T follicular helper cell (primary cell): ENCODE measurements at regions not wholly inside any gene's neighbourhood (a gene's known extent, or its start where the extent isn't known, plus 50 kb on each side); places are given as distances from the start of the nearest gene placed in this dataset.

Experiments used
- DNase-seq: peaks from one replicate; pipeline ENCODE4 v3.0.0-alpha.2; 2020; ENCODE audit warnings: low read depth

- DNase-seq, result no peak
Measured at GRCh38 chr21:27426196-27426595, 459.3 kb upstream of the ADAMTS5 start.

- no peak for DNase-seq
Measured at GRCh38 chr21:27425574-27425973, 458.7 kb upstream of the ADAMTS5 start.

DNA sequence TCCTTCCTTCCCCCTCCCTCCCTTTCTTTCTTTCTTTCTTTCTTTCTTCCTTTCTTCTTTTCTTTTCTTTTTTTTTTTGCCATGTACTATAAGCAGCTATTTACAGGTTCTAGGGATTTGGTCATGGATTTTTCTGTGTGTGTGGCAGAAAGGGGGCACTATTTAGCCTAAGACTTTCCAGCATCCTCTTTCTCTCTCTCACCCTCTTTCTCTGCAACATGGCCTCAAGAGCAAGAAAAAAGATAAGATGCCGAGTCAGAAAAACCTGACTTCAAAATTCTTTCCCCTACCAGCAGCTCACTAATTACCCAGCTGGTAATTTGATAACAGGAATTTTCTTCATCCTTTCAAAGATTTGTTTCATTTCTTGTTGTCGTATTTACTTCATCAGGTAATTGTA, 458.3 kb upstream of the ADAMTS5 start:
- no peak for DNase-seq

GRCh38 chr21:27424601-27425000, 457.7 kb upstream of the ADAMTS5 start:
- no peak for DNase-seq

- DNase-seq, result no peak
Measured at GRCh38 chr21:27423906-27424595, 457.2 kb upstream of the ADAMTS5 start.

- DNase-seq, result no peak
Measured at GRCh38 chr21:27423038-27423437, 456.1 kb upstream of the ADAMTS5 start.

GRCh38 chr21:27422435-27422834, 455.5 kb upstream of the ADAMTS5 start:
- DNase-seq, result no peak

DNA sequence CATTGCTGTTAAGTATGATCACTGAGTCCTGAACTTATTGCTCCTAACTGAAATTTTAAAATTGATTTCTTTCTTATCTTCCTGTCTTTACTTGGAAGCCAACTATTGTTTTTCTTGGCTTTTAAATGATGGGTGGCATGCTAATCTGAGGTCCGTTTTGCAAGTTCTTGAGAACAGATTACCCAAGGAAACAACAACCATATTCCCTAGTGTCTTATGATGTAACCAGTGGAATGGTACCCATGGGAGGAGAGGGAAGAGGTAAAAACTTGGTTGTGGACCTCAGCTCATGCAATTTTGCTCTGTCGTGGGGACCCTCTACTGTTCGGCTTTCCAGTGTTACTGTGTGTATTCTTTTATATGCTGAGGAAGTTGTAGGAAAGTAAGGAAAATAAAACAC, 454.8 kb upstream of the ADAMTS5 start:
- no peak for DNase-seq

GRCh38 chr21:27419153-27419552, 452.3 kb upstream of the ADAMTS5 start:
- no peak for DNase-seq

GRCh38 chr21:27418346-27418745, 451.5 kb upstream of the ADAMTS5 start:
- DNase-seq, result no peak

GRCh38 chr21:27412530-27412929, 445.6 kb upstream of the ADAMTS5 start:
- no peak for DNase-seq

GRCh38 chr21:27408826-27409225, 441.9 kb upstream of the ADAMTS5 start:
- DNase-seq, result no peak

- DNase-seq, result no peak
Measured at GRCh38 chr21:27407271-27407670, 440.4 kb upstream of the ADAMTS5 start.

DNA sequence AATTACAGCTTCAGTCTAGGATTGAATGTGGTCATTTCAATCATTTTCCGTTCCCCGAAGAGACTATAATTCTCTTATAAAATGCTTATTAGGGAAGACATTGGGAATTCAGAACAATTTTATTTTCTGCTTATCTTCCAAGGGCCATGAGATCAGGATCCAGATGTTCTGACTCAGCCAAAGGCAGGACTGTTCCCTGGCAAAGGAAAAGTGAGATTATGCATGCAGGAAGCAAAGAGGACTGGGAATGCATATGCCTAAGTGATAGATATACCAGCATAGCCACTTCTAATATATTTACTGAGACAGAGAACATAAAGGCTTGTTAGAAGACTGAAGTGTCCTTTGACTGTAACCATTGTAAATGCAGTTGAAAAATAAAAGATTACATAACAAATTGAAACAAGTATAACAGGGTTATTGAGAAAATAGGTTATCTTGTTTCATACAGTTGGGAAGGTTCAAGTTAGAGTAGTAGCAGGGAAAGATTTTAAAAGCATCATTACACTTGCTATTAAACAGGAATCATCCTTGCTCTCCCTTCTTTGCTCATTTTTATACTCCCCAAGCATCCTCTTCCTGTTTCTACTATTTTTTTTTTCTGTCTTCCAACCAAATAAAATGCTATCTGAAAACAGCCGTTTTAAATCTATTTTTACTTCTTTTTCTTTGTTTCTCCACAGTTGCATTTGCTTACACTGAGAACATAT, 439.6 kb upstream of the ADAMTS5 start:
- DNase-seq, result no peak

DNA sequence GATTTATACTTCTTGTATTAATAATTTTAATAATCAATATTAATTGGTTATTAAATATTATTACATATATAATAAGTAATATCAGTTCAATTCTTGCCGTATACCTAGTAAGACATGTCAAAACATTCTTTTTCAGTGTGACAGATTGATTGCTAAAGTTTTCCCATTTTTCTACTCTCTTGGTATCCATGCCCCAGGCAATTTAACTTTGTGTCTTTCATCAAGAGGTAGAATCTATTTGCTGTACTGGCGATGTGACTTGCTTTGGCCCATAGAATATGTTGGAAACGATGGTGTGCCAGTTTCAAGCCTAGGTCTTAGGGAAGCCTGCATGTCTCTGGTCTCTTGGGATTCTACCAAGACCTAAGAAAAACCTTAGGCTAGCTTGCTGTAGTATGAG, 436.1 kb upstream of the ADAMTS5 start:
- DNase-seq, result no peak

DNA sequence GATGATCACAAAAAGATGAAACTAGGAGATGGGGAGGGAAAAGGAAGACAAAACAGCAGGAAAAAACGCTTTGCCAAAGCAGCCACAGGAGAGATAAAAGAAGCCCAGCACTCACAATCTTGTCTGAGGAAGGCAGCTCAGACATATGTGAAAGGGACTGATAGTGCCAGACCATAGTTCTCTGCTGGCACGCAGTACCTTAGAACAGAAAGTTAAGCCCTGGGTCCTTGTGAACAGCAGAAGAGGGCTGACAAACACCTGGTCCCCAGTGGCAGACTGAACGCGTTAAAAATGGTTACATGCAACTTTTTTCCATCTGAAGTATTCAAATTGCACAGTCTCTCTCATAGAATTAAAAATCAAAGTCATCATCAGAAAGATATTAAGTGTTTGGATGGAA, 433.2 kb upstream of the ADAMTS5 start:
- DNase-seq, result no peak

GRCh38 chr21:27397578-27397977, 430.7 kb upstream of the ADAMTS5 start:
- no peak for DNase-seq

DNA sequence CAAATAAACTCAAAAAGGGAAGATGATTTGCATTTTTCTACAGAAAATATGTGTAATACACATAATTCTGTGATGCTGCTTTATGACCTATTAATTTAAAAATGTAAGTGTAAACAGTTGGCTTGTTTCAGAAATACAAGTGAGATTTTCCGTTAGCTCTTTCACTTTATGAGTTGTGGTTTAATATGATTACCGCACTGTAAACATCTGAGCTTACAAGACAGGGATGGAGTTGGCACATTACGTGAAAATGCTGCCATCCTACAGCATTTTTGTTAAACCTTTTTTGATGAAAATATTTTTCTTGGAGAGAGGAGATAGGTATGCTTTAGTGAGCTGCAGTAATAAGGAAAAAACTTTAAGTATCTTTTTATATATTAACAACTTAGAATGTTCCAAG, 426.8 kb upstream of the ADAMTS5 start:
- DNase-seq, result no peak

DNA sequence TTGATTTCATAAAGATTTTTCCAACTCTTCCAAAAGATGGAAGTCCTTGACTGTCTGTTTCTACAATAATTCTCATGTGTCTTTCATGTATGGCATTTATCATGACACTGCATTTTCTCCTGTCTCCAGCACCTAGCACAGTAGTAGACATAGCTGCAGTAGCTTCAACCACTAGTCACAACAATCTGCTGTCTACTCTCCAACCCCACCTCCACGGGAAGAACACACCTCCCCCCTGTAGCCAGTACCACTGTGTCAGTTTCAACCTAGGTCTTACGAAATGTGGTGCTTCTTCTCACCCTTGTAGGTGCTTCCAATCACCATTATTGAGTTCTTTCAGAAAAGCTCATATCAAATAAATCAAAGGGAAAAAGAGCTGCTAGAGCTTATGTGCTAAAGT, 425.1 kb upstream of the ADAMTS5 start:
- no peak for DNase-seq

DNA sequence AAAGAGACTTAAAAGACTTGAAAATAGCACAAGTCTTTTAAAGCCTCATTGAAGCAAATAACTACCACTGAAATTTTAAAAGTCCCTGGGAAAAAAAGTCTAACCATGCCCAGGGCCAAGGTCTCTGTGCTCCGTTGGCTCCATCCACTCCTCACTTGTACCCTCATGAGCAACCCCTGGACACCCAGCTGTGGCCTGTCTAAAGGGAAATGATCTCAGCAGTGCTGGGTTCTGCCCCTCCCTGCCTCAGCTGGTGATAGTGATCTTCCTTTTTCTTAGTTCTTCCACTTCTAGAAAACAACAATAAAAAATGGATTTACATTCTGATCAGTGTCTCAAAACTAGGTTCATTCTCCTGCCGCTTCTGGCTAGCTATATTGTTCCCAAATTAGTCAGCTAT, 423.5 kb upstream of the ADAMTS5 start:
- DNase-seq, result no peak

DNA sequence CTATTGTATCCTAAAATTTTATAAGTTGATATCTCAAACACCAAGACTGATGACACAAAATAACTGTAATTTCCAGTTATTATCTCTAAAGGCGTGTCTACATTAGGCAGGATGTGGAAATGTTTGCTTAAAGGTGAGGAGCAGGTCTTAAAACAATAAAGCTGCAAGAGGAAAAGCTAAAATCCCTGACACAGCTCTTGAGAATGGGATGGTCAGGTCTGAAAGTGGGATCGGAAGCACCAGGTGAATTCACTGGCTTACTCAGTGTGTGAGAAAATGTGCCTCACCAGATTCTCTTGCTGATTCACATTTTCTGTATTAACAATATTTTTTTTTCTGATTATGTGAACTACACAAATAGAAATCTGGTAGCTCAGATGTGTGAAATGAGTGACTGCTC, 421.9 kb upstream of the ADAMTS5 start:
- DNase-seq, result no peak

DNA sequence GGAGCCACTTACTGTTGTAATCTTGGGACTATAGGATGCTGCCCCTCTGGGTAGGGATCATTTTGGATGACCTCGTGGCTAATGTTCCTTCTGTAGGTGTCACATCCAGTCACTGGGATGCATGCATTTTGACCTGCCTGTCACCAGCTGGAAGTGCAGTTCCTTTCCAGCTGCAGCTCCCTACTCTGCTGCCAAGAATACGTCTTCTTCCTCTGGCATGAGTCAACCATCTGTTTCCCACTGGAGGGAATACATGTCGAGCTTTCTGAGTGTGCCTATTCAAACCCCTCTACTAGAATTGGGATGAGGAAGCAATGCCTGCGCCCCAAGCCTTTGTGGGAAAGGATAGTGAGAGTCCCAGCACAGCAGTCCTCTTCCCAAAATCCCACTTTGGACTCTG, 415.5 kb upstream of the ADAMTS5 start:
- no peak for DNase-seq

GRCh38 chr21:27380303-27380702, 413.4 kb upstream of the ADAMTS5 start:
- no peak for DNase-seq

- no peak for DNase-seq
Measured at GRCh38 chr21:27379354-27379753, 412.5 kb upstream of the ADAMTS5 start.
